Activated CD4-positive, CD25-positive, alpha-beta regulatory T cell treated with anti-CD3 and anti-CD28 coated beads, Interleukin-2, amount 50 U/mL, for 24 hours (primary cell): ENCODE measurements at regions not wholly inside any gene's neighbourhood (a gene's known extent, or its start where the extent isn't known, plus 50 kb on each side); places are given as distances from the start of the nearest gene placed in this dataset.
"Not testable (repeated sequence)": the region's sequence is repeated elsewhere in the genome, so short reads cannot be mapped to it uniquely, and the experiment has no call there.

Experiments
- ATAC-seq, 2 donors: fragments of 150-1000 bp; cut with Tn5 transposase; one replicate each; pipeline ENCODE4 v1.10.0; 2021; ENCODE audit warnings: mild to moderate bottlenecking in 1 of 2, moderate library complexity in 1 of 2

- no peak for ATAC-seq
Observed at GRCh38 chr13:61136093-61136492, 279.6 kb downstream of the PCDH20 start.

- no peak for ATAC-seq
Observed at GRCh38 chr13:61135583-61135982, 280.1 kb downstream of the PCDH20 start.

- ATAC-seq, result no peak
Observed at GRCh38 chr13:61128850-61129645, 286.6 kb downstream of the PCDH20 start.

- ATAC-seq, result no peak
Observed at GRCh38 chr13:61123538-61124289, 291.9 kb downstream of the PCDH20 start.

GRCh38 chr13:61113140-61113658 is 302.4 kb downstream of the PCDH20 start:
- no peak for ATAC-seq

- no peak for ATAC-seq
Observed at GRCh38 chr13:61111529-61111928, 304.1 kb downstream of the PCDH20 start.

- no peak for ATAC-seq
Observed at GRCh38 chr13:61110732-61111131, 304.9 kb downstream of the PCDH20 start.

- ATAC-seq, result no peak
Observed at GRCh38 chr13:61109741-61110140, 305.9 kb downstream of the PCDH20 start.

GRCh38 chr13:61107989-61108388 is 307.7 kb downstream of the PCDH20 start:
- no peak for ATAC-seq

- ATAC-seq, result no peak
Observed at GRCh38 chr13:61095885-61096284, 319.8 kb downstream of the PCDH20 start.

- no peak for ATAC-seq
Observed at GRCh38 chr13:61094865-61095264, 320.8 kb downstream of the PCDH20 start.

GRCh38 chr13:61089894-61090293 is 325.8 kb downstream of the PCDH20 start:
- not testable (repeated sequence) for ATAC-seq

GRCh38 chr13:61086087-61086486 is 329.6 kb downstream of the PCDH20 start:
- no peak for ATAC-seq

GRCh38 chr13:61084988-61085387 is 330.7 kb downstream of the PCDH20 start:
- ATAC-seq, result no peak

GRCh38 chr13:61078976-61079770 is 336.5 kb downstream of the PCDH20 start:
- ATAC-seq, result no peak

- ATAC-seq, result no peak
Observed at GRCh38 chr13:61052175-61052574, 363.5 kb downstream of the PCDH20 start.

- ATAC-seq, result no peak
Observed at GRCh38 chr13:61045251-61045650, 370.4 kb downstream of the PCDH20 start.

- no peak for ATAC-seq
Observed at GRCh38 chr13:61040181-61040580, 375.5 kb downstream of the PCDH20 start.

- ATAC-seq, result no peak
Observed at GRCh38 chr13:61039302-61039701, 376.3 kb downstream of the PCDH20 start.

GRCh38 chr13:61036715-61037114 is 378.9 kb downstream of the PCDH20 start:
- no peak for ATAC-seq

GRCh38 chr13:61030445-61030844 is 385.2 kb downstream of the PCDH20 start:
- ATAC-seq, result no peak

- ATAC-seq, result no peak
Observed at GRCh38 chr13:61029064-61029463, 386.6 kb downstream of the PCDH20 start.

- no peak for ATAC-seq
Observed at GRCh38 chr13:61024046-61024445, 391.6 kb downstream of the PCDH20 start.
